KMS-11 (cell line): ENCODE measurements at regions not wholly inside any gene's neighbourhood (a gene's known extent, or its start where the extent isn't known, plus 50 kb on each side); places are given as distances from the start of the nearest gene placed in this dataset.
"Not testable (repeated sequence)": the region's sequence is repeated elsewhere in the genome, so short reads cannot be mapped to it uniquely, and the experiment has no call there.

Experiments used
- H2AFZ ChIP-seq: fragments of 200-600 bp; sonication (generic); 2 replicates; pipeline ENCODE4 v1.6.1; 2016; ENCODE audit warnings: antibody characterized with exemption, mixed run types, low read depth
- H3K27ac ChIP-seq: fragments of 200-600 bp; sonication (generic); 2 replicates; pipeline ENCODE4 v1.6.1; 2016; ENCODE audit warnings: mild to moderate bottlenecking, mixed run types
- H3K27me3 ChIP-seq: fragments of 200-600 bp; sonication (generic); 2 replicates; pipeline ENCODE4 v1.6.1; 2017; ENCODE audit warnings: mild to moderate bottlenecking, low read depth, mixed run types, moderate library complexity; ENCODE audit not compliant: insufficient read depth
- H3K36me3 ChIP-seq: fragments of 200-600 bp; sonication (generic); 2 replicates; pipeline ENCODE4 v1.6.1; 2017; ENCODE audit warnings: mild to moderate bottlenecking, mixed run types; ENCODE audit not compliant: insufficient read depth
- H3K4me1 ChIP-seq: fragments of 200-600 bp; sonication (generic); 2 replicates; pipeline ENCODE4 v1.6.1; 2016; ENCODE audit warnings: mild to moderate bottlenecking, low read depth, mixed run types; ENCODE audit not compliant: poor library complexity, severe bottlenecking
- H3K4me2 ChIP-seq: fragments of 200-600 bp; sonication (generic); 2 replicates; pipeline ENCODE4 v1.7.0; 2016; ENCODE audit warnings: mild to moderate bottlenecking, mixed run types
- H3K4me3 ChIP-seq: fragments of 200-600 bp; sonication (generic); IDR thresholded peaks from 2 replicates; pipeline ENCODE4 v1.6.1; 2017; ENCODE audit warnings: low read depth, low read length, mixed read lengths; ENCODE audit not compliant: insufficient read depth
- H3K79me2 ChIP-seq: fragments of 200-600 bp; sonication (generic); 2 replicates; pipeline ENCODE4 v1.6.1; 2016; ENCODE audit warnings: low read depth, mixed run types; ENCODE audit not compliant: insufficient read depth
- H3K9ac ChIP-seq: fragments of 200-600 bp; sonication (generic); 2 replicates; pipeline ENCODE4 v1.6.1; 2016; ENCODE audit warnings: mild to moderate bottlenecking, mixed run types
- H4K20me1 ChIP-seq: fragments of 200-600 bp; sonication (generic); 2 replicates; pipeline ENCODE4 v1.6.1; 2016; ENCODE audit warnings: mild to moderate bottlenecking, mixed run types; ENCODE audit not compliant: insufficient read depth
- TF ChIP-seq, protein P1 (sequence below): fragments of 200-600 bp; sonication (generic); conservative IDR thresholded peaks from 2 replicates; pipeline ENCODE4 v1.6.1; 2017; ENCODE audit warnings: low read depth, mild to moderate bottlenecking, antibody characterized with exemption, low read length, moderate library complexity, mixed read lengths

DNA sequence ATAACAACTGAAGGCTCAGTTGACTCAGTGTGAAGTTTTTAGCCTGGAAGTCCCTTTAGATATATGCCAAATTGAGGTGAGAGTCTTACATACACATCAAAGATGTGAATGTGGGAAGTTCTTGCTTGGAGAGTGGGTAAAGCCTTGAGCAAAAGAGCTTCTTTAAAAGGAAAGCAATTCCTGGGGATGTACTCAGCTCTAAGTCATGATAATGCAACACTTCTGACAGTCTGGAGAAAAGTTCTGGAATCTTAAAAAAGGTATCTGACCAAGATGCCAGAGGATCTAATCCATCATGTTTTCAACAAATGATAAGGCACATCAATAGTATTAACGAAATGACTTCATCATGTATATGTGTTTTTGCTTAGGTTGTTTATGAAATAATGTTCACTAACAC, 351.2 kb downstream of the CDH19 start:
- Histone ChIP-seq H3K4me2 (no peak overlapping the region), H3K27me3 (no peaks in the 10 kb centered on the region), H2AFZ (no peak overlapping the region), H3K4me3 (no peak overlapping the region), H3K36me3 (no peaks in the 10 kb centered on the region), H3K79me2 (no peaks in the 10 kb centered on the region), H3K27ac (no peak overlapping the region), H4K20me1 (no peaks in the 10 kb centered on the region), H3K9ac (no peak overlapping the region), H3K4me1 (no peaks in the 10 kb centered on the region)
- TF ChIP-seq, protein P1, sequence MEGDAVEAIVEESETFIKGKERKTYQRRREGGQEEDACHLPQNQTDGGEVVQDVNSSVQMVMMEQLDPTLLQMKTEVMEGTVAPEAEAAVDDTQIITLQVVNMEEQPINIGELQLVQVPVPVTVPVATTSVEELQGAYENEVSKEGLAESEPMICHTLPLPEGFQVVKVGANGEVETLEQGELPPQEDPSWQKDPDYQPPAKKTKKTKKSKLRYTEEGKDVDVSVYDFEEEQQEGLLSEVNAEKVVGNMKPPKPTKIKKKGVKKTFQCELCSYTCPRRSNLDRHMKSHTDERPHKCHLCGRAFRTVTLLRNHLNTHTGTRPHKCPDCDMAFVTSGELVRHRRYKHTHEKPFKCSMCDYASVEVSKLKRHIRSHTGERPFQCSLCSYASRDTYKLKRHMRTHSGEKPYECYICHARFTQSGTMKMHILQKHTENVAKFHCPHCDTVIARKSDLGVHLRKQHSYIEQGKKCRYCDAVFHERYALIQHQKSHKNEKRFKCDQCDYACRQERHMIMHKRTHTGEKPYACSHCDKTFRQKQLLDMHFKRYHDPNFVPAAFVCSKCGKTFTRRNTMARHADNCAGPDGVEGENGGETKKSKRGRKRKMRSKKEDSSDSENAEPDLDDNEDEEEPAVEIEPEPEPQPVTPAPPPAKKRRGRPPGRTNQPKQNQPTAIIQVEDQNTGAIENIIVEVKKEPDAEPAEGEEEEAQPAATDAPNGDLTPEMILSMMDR = no peak

- Histone ChIP-seq H3K27me3 (no peaks in the 10 kb centered on the region), H3K9ac (no peak overlapping the region), H2AFZ (no peak overlapping the region), H3K79me2 (no peaks in the 10 kb centered on the region), H4K20me1 (no peaks in the 10 kb centered on the region), H3K27ac (no peak overlapping the region), H3K36me3 (no peaks in the 10 kb centered on the region), H3K4me1 (no peaks in the 10 kb centered on the region), H3K4me3 (no peak overlapping the region), H3K4me2 (no peak overlapping the region)
- TF ChIP-seq, protein P1 = no peak
Measured at GRCh38 chr18:66235206-66235605, 368.7 kb downstream of the CDH19 start.

- Histone ChIP-seq H3K79me2 (no peaks in the 10 kb centered on the region), H2AFZ (no peak overlapping the region), H3K4me2 (no peak overlapping the region), H3K9ac (no peak overlapping the region), H3K36me3 (no peaks in the 10 kb centered on the region), H3K4me3 (no peak overlapping the region), H4K20me1 (no peaks in the 10 kb centered on the region), H3K27me3 (no peaks in the 10 kb centered on the region), H3K4me1 (no peaks in the 10 kb centered on the region), H3K27ac (no peak overlapping the region)
- TF ChIP-seq, protein P1 = no peak
Measured at GRCh38 chr18:66226782-66227181, 377.1 kb downstream of the CDH19 start.

- H3K9ac ChIP-seq, H3K27ac ChIP-seq, H3K4me1 ChIP-seq, H3K4me2 ChIP-seq, H3K36me3 ChIP-seq, H3K27me3 ChIP-seq, H3K79me2 ChIP-seq, H3K4me3 ChIP-seq, H4K20me1 ChIP-seq, H2AFZ ChIP-seq: not testable (repeated sequence)
Measured at GRCh38 chr18:66223317-66223716, 380.6 kb downstream of the CDH19 start.

- TF ChIP-seq, protein P1 = no peak
- Histone ChIP-seq H3K27ac (no peak overlapping the region), H3K4me1 (no peaks in the 10 kb centered on the region), H3K4me2 (no peak overlapping the region), H3K36me3 (no peaks in the 10 kb centered on the region), H3K9ac (no peak overlapping the region), H2AFZ (no peak overlapping the region), H3K27me3 (no peaks in the 10 kb centered on the region), H3K4me3 (no peak overlapping the region), H4K20me1 (no peaks in the 10 kb centered on the region), H3K79me2 (no peaks in the 10 kb centered on the region)
Measured at GRCh38 chr18:66222174-66222573, 381.7 kb downstream of the CDH19 start.
